Mammary epithelial cell (primary cell): ENCODE measurements at regions not wholly inside any gene's neighbourhood (a gene's known extent, or its start where the extent isn't known, plus 50 kb on each side); places are given as distances from the start of the nearest gene placed in this dataset.

ENCODE experiments used
- CTCF ChIP-seq, 2 donors: IDR thresholded peaks in 1 of 2; conservative IDR thresholded peaks in 1 of 2; 2 replicates each; pipeline ENCODE4 v1.5.1; 2011 to 2012; ENCODE audit warnings: inconsistent platforms in 2 of 2, low read length in 2 of 2, mild to moderate bottlenecking in 2 of 2, control low read depth in 1 of 2, low read depth in 1 of 2; ENCODE audit not compliant: insufficient read depth in 1 of 2; ENCODE audit errors: extremely low read depth in 1 of 2
- EZH2 ChIP-seq: IDR thresholded peaks from 2 replicates; pipeline ENCODE4 v1.6.1; 2012; ENCODE audit warnings: low read length, inconsistent platforms, borderline replicate concordance

DNA sequence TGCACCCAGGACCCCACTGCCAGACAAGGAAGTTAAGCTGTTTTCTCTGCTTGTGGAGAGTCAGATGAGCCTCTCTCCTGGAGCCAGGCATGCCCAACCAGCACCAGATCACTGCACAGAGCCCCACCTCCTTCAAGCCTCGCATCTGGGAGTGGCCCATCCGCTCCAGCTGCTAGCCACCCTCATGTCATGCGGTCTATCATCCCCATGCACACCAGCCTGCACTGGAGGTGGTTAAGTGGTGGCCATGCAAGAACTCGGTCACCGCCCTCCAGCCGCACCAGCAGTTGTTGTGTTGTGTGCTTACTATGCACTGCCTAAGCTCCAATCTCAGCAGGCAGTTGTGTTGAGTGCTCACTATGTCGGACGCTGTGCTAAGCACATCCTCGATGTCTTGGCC, 177.9 kb upstream of the SLC14A2 start:
- TF ChIP-seq CTCF (conservative IDR thresholded peaks at IDR 0.05 in 1 of 2, IDR thresholded peaks at IDR 0.05 in 1 of 2; ENCODE audit: extremely low read depth in 1 of 2, insufficient read depth in 1 of 2, low read depth in 1 of 2, low read length in 2 of 2) (no peak), EZH2 (no peak)
